H1 (cell line): ENCODE measurements at regions not wholly inside any gene's neighbourhood (a gene's known extent, or its start where the extent isn't known, plus 50 kb on each side); places are given as distances from the start of the nearest gene placed in this dataset.

Experiments used
- CTCF ChIA-PET: fragments of 300-600 bp; sonication (Branson Sonifier 250); formaldehyde crosslinking; loops from one replicate; lab custom pipeline; 2021; ENCODE audit not compliant: partially characterized antibody; lab: Charles Lee
- POLR2A ChIA-PET: fragments of 300-600 bp; sonication (Branson Sonifier 250); formaldehyde crosslinking; loops from one replicate; lab custom pipeline; 2021; ENCODE audit warnings: inconsistent platforms; ENCODE audit not compliant: partially characterized antibody; lab: Charles Lee
- DNase-seq, 2 experiments: peaks; one replicate each; pipeline versions ENCODE4 v3.0.0 to v3.0.0-alpha.2; 2010 to 2022; ENCODE audit warnings: low spot score in 2 of 2, low read depth in 1 of 2, mixed read lengths in 1 of 2
- FAIRE-seq: peaks from 2 replicates; lab custom pipeline; 2011; peaks lifted over from hg19 to GRCh38; lab: Jason Lieb, UNC
- H2AFZ ChIP-seq: 2 replicates; pipeline ENCODE4 v1.8.1; 2012; ENCODE audit warnings: low read length, inconsistent platforms
- H2AK5ac ChIP-seq: 2 replicates; pipeline ENCODE4 v1.6.1; 2013; ENCODE audit warnings: low read depth, low read length
- H2BK120ac ChIP-seq: replicated peaks from 2 replicates; pipeline ENCODE3; 2013; ENCODE audit warnings: low read depth, low read length, inconsistent platforms
- H2BK12ac ChIP-seq: 2 replicates; pipeline ENCODE4 v1.6.1; 2013; ENCODE audit warnings: low read depth, low read length
- H2BK15ac ChIP-seq: 2 replicates; pipeline ENCODE4 v1.6.1; 2013; ENCODE audit warnings: low read length
- H2BK20ac ChIP-seq: 2 replicates; pipeline ENCODE4 v1.6.1; 2013; ENCODE audit warnings: low read length
- H2BK5ac ChIP-seq: 2 replicates; pipeline ENCODE4 v1.6.1; 2013; ENCODE audit warnings: low read depth, low read length
- H3K14ac ChIP-seq: 2 replicates; pipeline ENCODE4 v1.6.1; 2013; ENCODE audit warnings: inconsistent platforms; ENCODE audit not compliant: insufficient read length
- H3K18ac ChIP-seq: 2 replicates; pipeline ENCODE4 v1.6.1; 2013; ENCODE audit warnings: low read length; ENCODE audit errors: extremely low read depth
- H3K23ac ChIP-seq: 2 replicates; pipeline ENCODE4 v1.6.1; 2013; ENCODE audit warnings: inconsistent platforms; ENCODE audit not compliant: insufficient read length
- H3K23me2 ChIP-seq: 2 replicates; pipeline ENCODE4 v1.6.1; 2013; ENCODE audit warnings: low read depth, low read length
- H3K27ac ChIP-seq: 2 replicates; pipeline ENCODE4 v1.6.1; 2011; ENCODE audit warnings: low read depth, low read length, inconsistent platforms
- H3K27me3 ChIP-seq, 4 experiments: replicated peaks in 1 of 4; 1 replicate in 1 of 4; 2 replicates in 3 of 4; pipeline versions ENCODE4 v1.6.1 to v1.8.1; 2011 to 2013; ENCODE audit warnings: low read length in 3 of 4, mild to moderate bottlenecking in 3 of 4, inconsistent platforms in 2 of 4, mixed read lengths in 2 of 4, moderate library complexity in 1 of 4; ENCODE audit not compliant: control insufficient read depth in 3 of 4, insufficient read depth in 3 of 4; ENCODE audit errors: extremely low read depth in 1 of 4
- H3K36me3 ChIP-seq, 4 experiments: 2 replicates each; pipeline versions ENCODE4 v1.6.1 to v1.8.1; 2011 to 2013; ENCODE audit warnings: mild to moderate bottlenecking in 4 of 4, low read length in 3 of 4, moderate library complexity in 2 of 4, control low read depth in 1 of 4, inconsistent platforms in 1 of 4; ENCODE audit not compliant: insufficient read depth in 4 of 4, control insufficient read depth in 2 of 4
- H3K4ac ChIP-seq: replicated peaks from 2 replicates; pipeline ENCODE3; 2013; ENCODE audit warnings: low read length, low read depth, mixed read lengths, inconsistent platforms; ENCODE audit not compliant: insufficient read length
- H3K4me1 ChIP-seq, 4 experiments: replicated peaks in 1 of 4; 1 replicate in 1 of 4; 2 replicates in 3 of 4; pipeline versions ENCODE4 v1.6.1 to v1.8.1; 2011 to 2013; ENCODE audit warnings: low read length in 3 of 4, inconsistent platforms in 2 of 4, mixed read lengths in 1 of 4; ENCODE audit not compliant: insufficient read depth in 4 of 4, control insufficient read depth in 3 of 4
- H3K4me2 ChIP-seq, 2 experiments: 2 replicates each; pipeline versions ENCODE4 v1.6.1 to v1.8.1; 2011 to 2013; ENCODE audit warnings: low read depth in 2 of 2, low read length in 2 of 2, control low read depth in 1 of 2, inconsistent platforms in 1 of 2, mild to moderate bottlenecking in 1 of 2; ENCODE audit not compliant: insufficient read depth in 1 of 2
- H3K4me3 ChIP-seq, 4 experiments: fragments of 200-600, 300-600 bp in 1 of 4; sonication (generic), shearing (Covaris generic), sonication (Bioruptor Twin) in 1 of 4; 2 replicates each; pipeline versions ENCODE4 v1.5.1 to v1.8.1; 2011 to 2016; ENCODE audit warnings: low read length in 4 of 4, low read depth in 3 of 4, control low read depth in 2 of 4, inconsistent platforms in 2 of 4, mild to moderate bottlenecking in 2 of 4, mixed read lengths in 1 of 4, moderate library complexity in 1 of 4; ENCODE audit not compliant: insufficient read depth in 2 of 4; ENCODE audit errors: extremely low read depth in 1 of 4
- H3K56ac ChIP-seq: replicated peaks from 2 replicates; pipeline ENCODE3; 2013; ENCODE audit warnings: low read depth, mild to moderate bottlenecking, mixed read lengths, low read length, inconsistent platforms; ENCODE audit not compliant: insufficient read length
- H3K79me1 ChIP-seq: 2 replicates; pipeline ENCODE4 v1.6.1; 2013; ENCODE audit warnings: low read depth, low read length, control low read depth
- H3K79me2 ChIP-seq, 2 experiments: 2 replicates each; pipeline versions ENCODE4 v1.6.1 to v1.8.1; 2012 to 2013; ENCODE audit warnings: low read length in 2 of 2, mild to moderate bottlenecking in 2 of 2, inconsistent platforms in 1 of 2; ENCODE audit not compliant: insufficient read depth in 2 of 2, control insufficient read depth in 1 of 2
- H3K9ac ChIP-seq, 4 experiments: replicated peaks in 1 of 4; 1 replicate in 1 of 4; 2 replicates in 3 of 4; pipeline versions ENCODE4 v1.6.1 to v1.8.1; 2011 to 2013; ENCODE audit warnings: low read depth in 3 of 4, low read length in 3 of 4, control low read depth in 2 of 4, mild to moderate bottlenecking in 2 of 4, moderate library complexity in 2 of 4, inconsistent platforms in 1 of 4; ENCODE audit errors: extremely low read depth in 1 of 4
- H3K9me3 ChIP-seq, 2 experiments: 2 replicates each; pipeline versions ENCODE4 v1.6.1 to v1.8.1; 2012 to 2013; ENCODE audit warnings: mild to moderate bottlenecking in 2 of 2, moderate library complexity in 2 of 2, control low read depth in 1 of 2, inconsistent platforms in 1 of 2, low read depth in 1 of 2, low read length in 1 of 2, mixed read lengths in 1 of 2; ENCODE audit not compliant: insufficient read depth in 2 of 2
- H4K20me1 ChIP-seq, 2 experiments: replicated peaks in 1 of 2; 2 replicates each; pipeline versions ENCODE3 to v1.8.1; 2011 to 2013; ENCODE audit warnings: inconsistent platforms in 2 of 2, low read length in 2 of 2, mild to moderate bottlenecking in 1 of 2; ENCODE audit not compliant: insufficient read depth in 2 of 2, control insufficient read depth in 1 of 2
- H4K5ac ChIP-seq: 2 replicates; pipeline ENCODE4 v1.6.1; 2013; ENCODE audit warnings: low read length, low read depth, mixed read lengths, inconsistent platforms; ENCODE audit not compliant: insufficient read length
- H4K8ac ChIP-seq: 2 replicates; pipeline ENCODE4 v1.8.0; 2013; ENCODE audit warnings: mild to moderate bottlenecking, moderate library complexity, low read length, inconsistent platforms; ENCODE audit not compliant: insufficient read depth; ENCODE audit errors: extremely low read depth
- H4K91ac ChIP-seq: replicated peaks from 2 replicates; pipeline ENCODE3; 2013; ENCODE audit warnings: low read length, mixed read lengths, inconsistent platforms; ENCODE audit not compliant: insufficient read length
- ASH2L ChIP-seq: fragments of 200-600, 300-600 bp; sonication (generic); IDR thresholded peaks from one replicate; pipeline ENCODE4 v1.7.1; 2017; ENCODE audit warnings: low read length
- BACH1 ChIP-seq: IDR thresholded peaks from 2 replicates; pipeline ENCODE4 v1.6.1; 2012; ENCODE audit warnings: low read length, improper control_type of control experiment
- CEBPB ChIP-seq: IDR thresholded peaks from 2 replicates; pipeline ENCODE4 v1.6.1; 2012; ENCODE audit warnings: low read depth, low read length
- CHD1 ChIP-seq: IDR thresholded peaks from 2 replicates; pipeline ENCODE4 v1.6.1; 2012; ENCODE audit warnings: low read depth, low read length, improper control_type of control experiment
- EZH2 ChIP-seq: fragments of 200-600 bp; sonication (generic); IDR thresholded peaks from 2 replicates; pipeline ENCODE4 v1.7.1; 2012; ENCODE audit warnings: low read depth, mild to moderate bottlenecking, moderate library complexity, low read length, inconsistent platforms; ENCODE audit not compliant: severe bottlenecking
- GTF2F1 ChIP-seq: IDR thresholded peaks from 2 replicates; pipeline ENCODE4 v1.6.1; 2012; ENCODE audit warnings: low read depth, low read length, improper control_type of control experiment, borderline replicate concordance
- MAFK ChIP-seq: IDR thresholded peaks from 2 replicates; pipeline ENCODE4 v1.6.1; 2012; ENCODE audit warnings: low read depth, mild to moderate bottlenecking, improper control_type of control experiment, low read length
- RAD21 ChIP-seq, 2 experiments: IDR thresholded peaks in 1 of 2; conservative IDR thresholded peaks in 1 of 2; 2 replicates each; pipeline ENCODE4 v1.6.1; 2011; ENCODE audit warnings: low read depth in 2 of 2, low read length in 2 of 2, improper control_type of control experiment in 1 of 2, inconsistent platforms in 1 of 2, mild to moderate bottlenecking in 1 of 2, moderate library complexity in 1 of 2
- SIN3A ChIP-seq, 2 experiments: IDR thresholded peaks in 1 of 2; conservative IDR thresholded peaks in 1 of 2; 2 replicates each; pipeline ENCODE4 v1.6.1; 2011 to 2012; ENCODE audit warnings: low read length in 2 of 2, improper control_type of control experiment in 1 of 2, low read depth in 1 of 2, mild to moderate bottlenecking in 1 of 2
- SIRT6 ChIP-seq: IDR thresholded peaks from one replicate; pipeline ENCODE4 v1.7.1; 2012; ENCODE audit warnings: low read length, inconsistent platforms
- SP2 ChIP-seq: IDR thresholded peaks from 2 replicates; pipeline ENCODE4 v1.6.1; 2012; ENCODE audit warnings: mild to moderate bottlenecking, low read length, inconsistent platforms
- SP4 ChIP-seq: IDR thresholded peaks from 2 replicates; pipeline ENCODE4 v1.6.1; 2012; ENCODE audit warnings: low read length, inconsistent platforms
- SRF ChIP-seq: IDR thresholded peaks from 2 replicates; pipeline ENCODE4 v1.6.1; 2011; ENCODE audit warnings: mild to moderate bottlenecking, low read depth, low read length, moderate library complexity
- TAF7 ChIP-seq: optimal IDR thresholded peaks from 2 replicates; pipeline ENCODE3; 2011; ENCODE audit warnings: low read depth, mild to moderate bottlenecking, inconsistent platforms, low read length, moderate library complexity, borderline replicate concordance
- TEAD4 ChIP-seq: IDR thresholded peaks from 2 replicates; pipeline ENCODE4 v1.6.1; 2012; ENCODE audit warnings: low read depth, low read length, inconsistent platforms, mixed read lengths
- YY1 ChIP-seq: IDR thresholded peaks from 2 replicates; pipeline ENCODE4 v1.6.1; 2011; ENCODE audit warnings: low read depth, mild to moderate bottlenecking, low read length
- WGBS, 2 experiments: shearing (Covaris generic) in 1 of 2; methylation state at CpG; one replicate each; pipeline versions ENCODE4 v1.1.6 to v1.1.7; 2013 to 2015; ENCODE audit warnings: low lambda C conversion rate in 2 of 2, mixed read lengths in 2 of 2, inconsistent platforms in 1 of 2, low coverage in 1 of 2, missing lambda C conversion rate in 1 of 2; ENCODE audit not compliant: insufficient replicate concordance in 2 of 2, insufficient coverage in 1 of 2, insufficient read length in 1 of 2; ENCODE audit errors: extremely low coverage in 1 of 2, missing lambda C conversion rate in 1 of 2; 5-methylcytosine and 5-hydroxymethylcytosine counted together

DNA sequence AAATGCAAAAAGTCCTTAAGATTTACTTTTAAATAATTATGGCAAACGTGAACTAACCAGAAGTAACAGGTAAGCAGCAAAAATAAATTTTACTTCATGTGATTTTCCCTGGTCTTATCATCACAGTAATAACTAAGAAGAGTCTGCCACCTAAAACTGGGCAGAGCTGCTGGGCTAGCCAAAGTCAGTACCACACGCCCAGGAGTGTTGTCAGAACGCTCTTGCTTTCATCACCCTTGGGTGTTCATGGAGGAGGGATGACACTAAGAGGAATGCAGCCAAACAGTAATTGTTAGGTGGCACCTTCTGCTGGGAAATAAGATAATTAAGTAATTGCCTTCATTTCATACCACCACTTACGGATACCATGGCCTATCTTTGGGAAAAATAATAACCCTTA, 92.0 kb upstream of the NEUROD1 start:
- WGBS, 2 experiments = 93% methylated on average over 4 of the region's 4 CpGs; no CpG with 5 or more reads in 1 of the 2 experiments
- CTCF ChIA-PET = interaction anchor here (1.2 to 2.0 kb wide), 3 partner anchors 9 to 131 kb away, joined by 4 to 8 read pairs (median 4); no protein-coding TSS in a partner anchor
- POLR2A ChIA-PET = no interaction called here
- no peak for TF ChIP-seq BACH1
- no peak for TF ChIP-seq YY1
- no peak for TF ChIP-seq SRF
- no peak for TF ChIP-seq CHD1
- TF ChIP-seq ASH2L = no peak
- no peak for TF ChIP-seq SIN3A (conservative IDR thresholded peaks at IDR 0.05 in 1 of 2, IDR thresholded peaks at IDR 0.05 in 1 of 2; ENCODE audit: low read depth in 1 of 2, low read length in 2 of 2)
- TF ChIP-seq GTF2F1 = no peak
- no peak for TF ChIP-seq EZH2
- no peak for TF ChIP-seq SP2
- TF ChIP-seq SP4 = no peak
- TF ChIP-seq RAD21 (IDR thresholded peaks at IDR 0.05 in 1 of 2, conservative IDR thresholded peaks at IDR 0.05 in 1 of 2; ENCODE audit: low read depth in 2 of 2, low read length in 2 of 2) = no peak
- no peak for TF ChIP-seq SIRT6
- TF ChIP-seq MAFK = no peak
- TF ChIP-seq TAF7 = no peak
- no peak for TF ChIP-seq CEBPB
- no peak for TF ChIP-seq TEAD4

More for the DNA sequence above, 92.0 kb upstream of the NEUROD1 start:
- Histone ChIP-seq H3K4me3 (no peak overlapping the region), H3K27ac (no peak overlapping the region), H3K79me2 (no peaks in the 10 kb centered on the region), H4K20me1 (no peaks in the 10 kb centered on the region), H3K23ac (no peak overlapping the region), H3K9ac (no peak overlapping the region), H3K56ac (no peak overlapping the region), H3K27me3 (no peaks in the 10 kb centered on the region), H3K79me1 (no peaks in the 10 kb centered on the region), H2BK5ac (no peak overlapping the region), H2BK15ac (no peak overlapping the region), H2BK120ac (no peak overlapping the region), H2AFZ (no peak overlapping the region), H3K23me2 (no peaks in the 10 kb centered on the region), H4K91ac (no peak overlapping the region), H3K9me3 (no peaks in the 10 kb centered on the region), H3K14ac (no peak overlapping the region), H2BK12ac (no peak overlapping the region), H3K36me3 (no peaks in the 10 kb centered on the region), H3K4me2 (no peak overlapping the region), H3K4ac (no peak overlapping the region), H4K8ac (no peak overlapping the region), H3K4me1 (no peaks in the 10 kb centered on the region), H2AK5ac (no peak overlapping the region), H3K18ac (no peak overlapping the region), H4K5ac (no peak overlapping the region), H2BK20ac (no peak overlapping the region)
- no peak for FAIRE-seq
- DNase-seq = no peak
